GM18861 (cell line): ENCODE measurements at regions not wholly inside any gene's neighbourhood (a gene's known extent, or its start where the extent isn't known, plus 50 kb on each side); places are given as distances from the start of the nearest gene placed in this dataset.

Experiments
- ATAC-seq: cut with Tn5 transposase; IDR thresholded peaks from one replicate; pipeline ENCODE4 v1.9.1; 2021; ENCODE audit not compliant: unreplicated experiment

- ATAC-seq = no peak
Observed at GRCh38 chr2:173854840-173855239, 110.3 kb downstream of the SP3 start.

- no peak for ATAC-seq
Observed at GRCh38 chr2:173855661-173856060, 109.5 kb downstream of the SP3 start.
